HL-60/S4 (cell line): ENCODE measurements at regions not wholly inside any gene's neighbourhood (a gene's known extent, or its start where the extent isn't known, plus 50 kb on each side); places are given as distances from the start of the nearest gene placed in this dataset.
"Not testable (repeated sequence)": the region's sequence is repeated elsewhere in the genome, so short reads cannot be mapped to it uniquely, and the experiment has no call there.

Experiments
- in situ Hi-C: fragments of 300-500 bp; cut with MboI; formaldehyde crosslinking; loops from 2 replicates; pipeline ENCODE4 v1.14.3; 2022; ENCODE audit warnings: low sequenced_read_pairs

DNA sequence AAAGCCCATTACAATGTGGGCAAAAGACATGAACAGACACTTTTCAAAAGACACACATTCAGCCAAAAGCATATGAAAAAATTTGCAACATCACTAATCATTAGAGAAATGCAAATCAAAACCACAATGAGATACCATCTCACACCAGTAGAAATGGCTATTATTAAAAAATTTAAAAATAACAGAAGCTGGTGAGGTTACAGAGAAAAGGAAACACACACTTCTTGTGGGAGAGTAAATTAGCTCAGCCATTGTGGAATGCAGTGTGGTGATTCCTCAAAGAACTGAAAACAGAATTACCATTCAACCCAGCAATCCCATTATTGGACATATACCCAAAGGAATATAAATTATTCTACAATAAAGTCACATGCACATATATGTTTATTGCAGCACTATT, 585.2 kb upstream of the TUSC1 start:
- in situ Hi-C loops, result no loop called here

GRCh38 chr9:26262421-26263107, 584.3 kb upstream of the TUSC1 start:
- in situ Hi-C loops, result no loop called here

- in situ Hi-C loops, result no loop called here
Observed at GRCh38 chr9:26261503-26262330, 583.5 kb upstream of the TUSC1 start.

- in situ Hi-C loops, result no loop called here
Observed at GRCh38 chr9:26260238-26260637, 582.0 kb upstream of the TUSC1 start.

DNA sequence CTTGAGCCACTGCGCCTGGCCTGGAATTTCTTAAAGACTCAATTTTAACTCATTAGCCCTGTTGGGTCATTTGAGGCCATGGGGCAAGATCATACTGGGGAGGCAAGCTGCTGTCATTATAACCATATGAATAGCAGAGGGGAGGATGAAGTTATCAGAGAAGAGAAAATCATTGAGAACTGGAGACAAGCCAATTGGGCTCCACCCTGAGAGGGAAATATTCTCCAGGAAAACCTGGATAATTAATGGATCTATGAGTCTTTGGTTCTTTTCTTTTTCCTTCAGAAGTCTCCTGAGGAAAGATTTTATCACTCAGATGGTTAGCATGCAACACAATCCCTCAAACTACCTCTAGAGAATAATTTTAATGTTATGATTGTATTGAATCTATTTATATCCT, 569.6 kb upstream of the TUSC1 start:
- in situ Hi-C loops, result no loop called here

- in situ Hi-C loops, result no loop called here
Observed at GRCh38 chr9:26244661-26245451, 566.6 kb upstream of the TUSC1 start.

DNA sequence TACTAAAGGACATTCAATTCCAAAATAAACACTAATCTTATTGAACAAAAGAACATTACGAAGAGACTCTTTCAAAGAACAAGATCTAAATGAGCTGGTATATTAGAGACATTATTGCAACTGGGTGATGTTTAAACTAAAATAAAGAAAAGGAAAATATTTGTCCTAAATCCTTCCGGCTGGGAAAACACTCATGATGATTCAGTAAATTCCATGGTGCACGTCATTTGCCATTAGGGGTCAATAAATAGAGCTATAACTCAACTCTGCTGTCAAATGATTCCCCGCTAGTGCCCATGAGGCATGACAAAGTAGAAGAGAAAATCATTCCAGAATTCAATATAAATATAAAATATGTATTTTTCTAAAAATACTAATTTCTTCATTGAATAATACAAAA, 565.5 kb upstream of the TUSC1 start:
- in situ Hi-C loops, result no loop called here

- in situ Hi-C loops, result no loop called here
Observed at GRCh38 chr9:26243029-26243697, 564.9 kb upstream of the TUSC1 start.

GRCh38 chr9:26240020-26240419, 561.8 kb upstream of the TUSC1 start:
- in situ Hi-C loops, result no loop called here

DNA sequence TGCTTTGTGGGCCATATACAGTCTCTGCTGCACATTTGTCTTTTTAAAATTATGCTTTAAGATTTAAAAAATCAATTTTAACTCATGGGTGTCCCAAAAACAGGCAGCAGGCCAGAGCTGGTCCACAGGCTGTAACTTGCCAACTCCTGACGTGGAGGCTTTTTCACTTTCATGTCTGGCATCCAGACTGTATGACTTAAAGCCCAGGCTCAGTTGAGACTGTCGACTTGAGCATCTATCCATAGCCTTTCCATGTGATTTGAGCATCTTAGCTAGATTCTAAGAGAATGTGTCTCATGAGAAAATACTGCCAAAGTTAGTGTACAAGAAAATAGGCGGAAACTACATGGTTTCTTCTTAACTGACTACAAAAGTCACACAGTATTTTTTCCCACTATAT, 559.0 kb upstream of the TUSC1 start:
- in situ Hi-C loops, result no loop called here

GRCh38 chr9:26234865-26235264, 556.6 kb upstream of the TUSC1 start:
- in situ Hi-C loops, result no loop called here

DNA sequence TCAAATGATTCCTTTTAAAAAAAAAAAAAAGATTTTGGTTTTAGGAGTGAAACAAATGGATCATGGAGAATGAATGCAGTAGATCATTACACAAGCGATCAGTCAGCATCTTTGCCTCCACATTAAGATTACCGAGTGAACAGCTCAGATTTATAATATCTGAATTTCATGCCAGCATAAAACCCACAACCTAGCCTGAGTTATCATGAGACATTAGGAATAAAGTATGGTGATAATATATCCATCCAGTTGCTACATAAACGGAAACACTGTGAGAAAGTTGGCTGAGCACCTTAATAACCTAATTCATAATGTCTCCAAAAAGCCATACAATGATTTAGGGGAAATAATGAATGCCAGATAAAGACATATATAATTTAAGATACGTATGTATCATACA, 553.1 kb upstream of the TUSC1 start:
- in situ Hi-C loops, result no loop called here

DNA sequence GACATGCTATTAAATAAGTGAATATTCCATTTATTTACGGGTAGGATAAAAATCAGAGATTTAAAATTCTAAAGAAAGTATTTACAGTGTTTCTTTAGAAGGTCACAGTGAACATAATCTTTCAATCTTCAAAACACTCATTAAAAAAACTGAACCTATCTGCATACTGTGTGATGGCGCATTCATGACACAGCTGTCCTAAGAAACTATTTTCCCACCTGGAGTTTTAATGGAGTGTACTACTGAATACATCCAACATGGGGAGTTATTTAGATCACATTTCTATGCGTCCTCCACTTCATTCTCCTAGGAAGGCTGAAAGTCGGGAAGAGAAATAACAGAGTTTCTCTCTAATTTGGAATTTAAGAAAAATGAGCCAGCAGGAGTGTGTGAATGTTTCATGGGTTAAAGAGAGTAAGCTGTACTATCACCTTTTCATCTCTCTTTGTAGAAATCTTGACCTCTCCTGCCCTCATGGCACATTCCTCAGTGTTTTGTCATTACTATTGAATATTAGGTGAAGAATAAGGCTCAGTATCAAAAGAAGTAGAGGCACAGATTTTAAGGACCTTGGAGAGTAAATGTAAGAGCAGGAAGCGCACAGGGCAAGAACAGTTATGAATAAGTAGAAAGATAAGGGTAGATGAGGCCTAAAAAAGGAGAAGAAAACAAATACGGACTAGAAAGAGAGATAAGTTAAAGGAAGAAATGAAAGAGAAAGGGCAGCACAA, 551.2 kb upstream of the TUSC1 start:
- in situ Hi-C loops, result no loop called here

- in situ Hi-C loops, result no loop called here
Observed at GRCh38 chr9:26228273-26228672, 550.0 kb upstream of the TUSC1 start.

DNA sequence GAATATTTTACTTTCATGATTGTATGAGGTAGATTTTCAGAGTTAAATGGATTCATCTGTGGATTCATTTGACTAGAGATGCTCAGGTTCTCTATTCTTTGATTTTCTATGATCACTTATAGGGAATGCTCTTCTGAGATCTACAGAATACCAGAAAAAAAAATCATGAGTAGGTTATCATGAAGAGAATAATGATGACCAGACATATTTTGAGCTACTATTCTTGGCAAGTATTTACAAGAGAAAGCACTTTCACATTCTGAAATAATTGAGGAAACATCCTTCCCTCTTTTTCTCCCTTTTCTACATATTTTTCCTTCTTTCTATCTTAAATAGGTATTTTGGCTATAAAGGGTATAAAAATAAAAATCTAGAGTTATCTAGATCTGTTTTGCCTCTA, 543.0 kb upstream of the TUSC1 start:
- in situ Hi-C loops, result no loop called here

- in situ Hi-C loops, result no loop called here
Observed at GRCh38 chr9:26220367-26220766, 542.1 kb upstream of the TUSC1 start.

DNA sequence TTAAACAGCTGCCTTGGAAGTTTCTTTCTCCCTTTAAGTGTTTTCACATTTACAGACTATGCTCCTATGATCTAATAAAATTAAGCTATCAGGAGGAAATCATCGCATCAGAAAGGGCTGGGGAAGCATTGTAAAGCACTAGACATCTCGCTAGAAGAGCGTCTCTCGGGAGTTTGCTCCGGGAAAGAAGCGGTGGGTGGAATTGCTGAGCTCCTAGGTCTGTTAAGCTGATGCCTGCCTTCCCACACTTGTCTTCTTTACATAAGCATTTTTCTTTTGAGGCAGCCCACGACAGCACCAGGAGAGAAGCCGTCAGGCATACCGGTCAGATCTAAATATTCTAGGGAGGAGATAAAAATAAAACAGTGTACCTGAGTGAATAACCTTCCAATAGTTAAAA, 541.7 kb upstream of the TUSC1 start:
- in situ Hi-C loops, result no loop called here

- in situ Hi-C loops, result no loop called here
Observed at GRCh38 chr9:26216702-26217101, 538.5 kb upstream of the TUSC1 start.

- in situ Hi-C loops, result not testable (repeated sequence)
Observed at GRCh38 chr9:26214713-26215444, 536.6 kb upstream of the TUSC1 start.

- in situ Hi-C loops, result no loop called here
Observed at GRCh38 chr9:26210338-26210851, 532.2 kb upstream of the TUSC1 start.
